Heart right ventricle (tissue), 16 donors: ENCODE measurements at regions not wholly inside any gene's neighbourhood (a gene's known extent, or its start where the extent isn't known, plus 50 kb on each side); places are given as distances from the start of the nearest gene placed in this dataset.

Experiments used
- ATAC-seq, 8 donors: fragments of 200-7000 bp; cut with Tn5 transposase; one replicate each; pipeline ENCODE4 v1.9.1; 2020; ENCODE audit warnings: mild to moderate bottlenecking in 8 of 8, moderate library complexity in 8 of 8, moderate number of reproducible peaks in 1 of 8
- DNase-seq, 2 donors: peaks; one replicate each; pipeline ENCODE4 v3.0.0-alpha.2; 2020
- H3K27ac ChIP-seq, 10 donors: fragments of 200-600 bp; sonication (generic) in 2 of 10; one replicate each; pipeline versions ENCODE4 v1.5.0 to v1.8.0; 2020 to 2022; ENCODE audit warnings: mild to moderate bottlenecking in 3 of 10
- H3K27me3 ChIP-seq, 7 donors: fragments of 200-600 bp; one replicate each; pipeline ENCODE4 v1.8.0; 2021 to 2022; ENCODE audit warnings: mild to moderate bottlenecking in 2 of 7
- H3K36me3 ChIP-seq, 9 donors: fragments of 200-600 bp; sonication (generic) in 1 of 9; one replicate each; pipeline versions ENCODE4 v1.5.0 to v1.8.0; 2020 to 2022; ENCODE audit warnings: mild to moderate bottlenecking in 2 of 9
- H3K4me1 ChIP-seq, 9 donors: fragments of 200-600 bp; sonication (generic) in 1 of 9; one replicate each; pipeline versions ENCODE4 v1.5.0 to v1.8.0; 2020 to 2022; ENCODE audit warnings: mild to moderate bottlenecking in 4 of 9
- H3K4me3 ChIP-seq, 10 donors: fragments of 200-600 bp; sonication (generic) in 2 of 10; one replicate each; pipeline versions ENCODE4 v1.5.0 to v1.8.0; 2020 to 2022; ENCODE audit warnings: mild to moderate bottlenecking in 7 of 10, moderate library complexity in 2 of 10
- H3K9me3 ChIP-seq, 11 donors: fragments of 200-600 bp in 10 of 11; sonication (generic) in 2 of 11; one replicate each; pipeline versions ENCODE4 v1.5.0 to v1.8.0; 2013 to 2022; ENCODE audit warnings: mild to moderate bottlenecking in 2 of 11, control low read depth in 1 of 11, moderate library complexity in 1 of 11
- CTCF ChIP-seq, 9 donors: fragments of 200-600 bp; sonication (generic) in 2 of 9; IDR thresholded peaks; one replicate each; pipeline versions ENCODE4 v1.5.0 to v1.8.0; 2021 to 2022; ENCODE audit warnings: antibody characterized with exemption in 9 of 9, mild to moderate bottlenecking in 5 of 9, moderate library complexity in 1 of 9
- WGBS, 2 donors: extraction: QIAGEN DNeasy Blood & Tissue Kit; methylation state at CpG; one replicate each; pipeline ENCODE4 v1.1.7; 2013; ENCODE audit warnings: inconsistent platforms in 1 of 2; 5-methylcytosine and 5-hydroxymethylcytosine counted together
- intact Hi-C, 10 donors: fragments of 100-400 bp; cut with DNase I; formaldehyde crosslinking; loops; one replicate each; pipeline versions ENCODE4 v1.11.1 to v1.14.2; 2022
- donor health status: Arrhythmogenic right ventricular cardiomyopathy.
- donor health status: ischemic (EF 13 %, LVEDD 7.1; RV severe dilation, severe dysfunction).
- donor health status: healthy with polysubstance abuse.
- donor health status: DM: no; HTN: yes; CAD: no.
- donor health status: DM: no; HTN: no; CAD: no.
- donor health status: ischemic (EF 25% LVEDD 6.9; RV normal size, moderate dysfunction).
- donor health status: ischemic (EF 25% LVEDD 5.7; RV mildly dilated, moderate dysfunction).
- donor health status: healthy.
- donor health status: DM: yes; HTN: yes; CAD: no.
- donor health status: Ischemic cardiomyopathy.
- donor health status: ischemic (EF 35%, LVEDD 5.7; RV mildly dilated, moderate dysfunction).
- donor health status: nonischemic (EF 11% LVEDD 7.7; RV severe dilation, severe dysfunction).
- donor health status: DM: yes; HTN: yes; CAD: no.
- donor health status: PGD.
- donor health status: ischemic (EF 29% LVEDD 5.4; RV normal size, mild dysfunction).
- donor health status: nonischemic (EF 23%, LVEDD 6.1; RV moderate dilation, normal function).

GRCh38 chr13:82088781-82089180 lies 1747.9 kb upstream of the SPRY2 start:
- Histone ChIP-seq H3K27me3 (no peaks in the 10 kb centered on the region), H3K9me3 (peaks cover 0 to 12% (median 0%) of the 10 kb centered on the region in 11 donors), H3K4me1 (no peaks in the 10 kb centered on the region), H3K36me3 (no peaks in the 10 kb centered on the region), H3K4me3 (no peak overlapping the region), H3K27ac (no peak overlapping the region)
- intact Hi-C loops = no loop called here
- no peak for TF ChIP-seq CTCF (IDR thresholded peaks at IDR 0.05)
- DNase-seq (no peak), ATAC-seq (no peak)
- WGBS, 2 donors = 33 to 56% methylated on average over 1 of the region's 1 CpG

GRCh38 chr13:82076496-82076895 lies 1735.6 kb upstream of the SPRY2 start:
- Histone ChIP-seq H3K4me1 (no peaks in the 10 kb centered on the region), H3K27me3 (no peaks in the 10 kb centered on the region), H3K4me3 (no peak overlapping the region), H3K36me3 (no peaks in the 10 kb centered on the region), H3K27ac (no peak overlapping the region), H3K9me3 (no peaks in the 10 kb centered on the region)
- intact Hi-C loops = no loop called here
- 87 to 90% methylated on average over 5 of the region's 5 CpGs for WGBS, 2 donors
- TF ChIP-seq CTCF (IDR thresholded peaks at IDR 0.05) = no peak
- DNase-seq = no peak
- ATAC-seq = no peak

GRCh38 chr13:82070416-82070815 lies 1729.5 kb upstream of the SPRY2 start:
- H3K9me3 ChIP-seq = peaks cover 0 to 7% (median 0%) of the 10 kb centered on the region in 11 donors
- no peaks in the 10 kb centered on the region for H3K36me3 ChIP-seq
- TF ChIP-seq CTCF (IDR thresholded peaks at IDR 0.05) = no peak
- no peak for DNase-seq
- 27 to 35% methylated on average over 1 of the region's 1 CpG for WGBS, 2 donors
- no peak overlapping the region for H3K4me3 ChIP-seq
- H3K4me1 ChIP-seq = no peaks in the 10 kb centered on the region
- H3K27ac ChIP-seq = no peak overlapping the region
- intact Hi-C loops = no loop called here
- ATAC-seq = no peak
- no peaks in the 10 kb centered on the region for H3K27me3 ChIP-seq

- Histone ChIP-seq H3K4me3 (no peak overlapping the region), H3K27me3 (no peaks in the 10 kb centered on the region), H3K9me3 (peaks cover 0 to 21% (median 0%) of the 10 kb centered on the region in 11 donors), H3K36me3 (no peaks in the 10 kb centered on the region), H3K4me1 (no peaks in the 10 kb centered on the region), H3K27ac (no peak overlapping the region)
- no peak for ATAC-seq
- WGBS, 2 donors = 29 to 47% methylated on average over 4 of the region's 4 CpGs
- DNase-seq = no peak
- no peak for TF ChIP-seq CTCF (IDR thresholded peaks at IDR 0.05)
- intact Hi-C loops = no loop called here
These were observed 1721.8 kb upstream of the SPRY2 start for GRCh38 chr13:82062772-82063171.
